PC-3 (cell line): ENCODE measurements at regions not wholly inside any gene's neighbourhood (a gene's known extent, or its start where the extent isn't known, plus 50 kb on each side); places are given as distances from the start of the nearest gene placed in this dataset.

Experiments used
- ATAC-seq: fragments of 200-7000 bp; cut with Tn5 transposase; 2 replicates; pipeline ENCODE4 v1.9.1; 2020; ENCODE audit warnings: mild to moderate bottlenecking, moderate library complexity
- BruUV-seq: library from RNA; stranded (reverse); fragments of 400-500 nt; replicated peaks from 2 replicates; lab custom pipeline; 2021; lab: Mats Ljungman, UMichigan
- CTCF ChIA-PET: fragments of 300-600 bp; sonication (Branson Sonifier 250); formaldehyde crosslinking; loops from one replicate; lab custom pipeline; 2022; ENCODE audit warnings: antibody characterized with exemption; lab: Charles Lee
- POLR2A ChIA-PET: fragments of 300-600 bp; sonication (Branson Sonifier 250); formaldehyde crosslinking; loops from one replicate; lab custom pipeline; 2022; ENCODE audit warnings: antibody characterized with exemption; ENCODE audit not compliant: unreplicated experiment; lab: Charles Lee
- DNase-seq: peaks from one replicate; pipeline ENCODE4 v3.0.0-alpha.2; 2015
- H2AFZ ChIP-seq: fragments of 300-600 bp; sonication (generic); 2 replicates; pipeline ENCODE4 v1.6.0; 2016; ENCODE audit warnings: antibody characterized with exemption, low read length
- H3F3A ChIP-seq: fragments of 300-600 bp; sonication (generic); one replicate; pipeline ENCODE4 v1.6.0; 2017; ENCODE audit warnings: antibody characterized with exemption, low read length, control low read depth, mild to moderate bottlenecking; ENCODE audit not compliant: unreplicated experiment
- H3K27ac ChIP-seq: fragments of 300-600 bp; sonication (generic); 2 replicates; pipeline ENCODE4 v1.5.1; 2016; ENCODE audit warnings: mild to moderate bottlenecking, low read length
- H3K27me3 ChIP-seq: fragments of 300-600 bp; sonication (generic); 2 replicates; pipeline ENCODE4 v1.6.1; 2016; ENCODE audit warnings: low read length, mixed read lengths
- H3K36me3 ChIP-seq: fragments of 300-600 bp; sonication (generic); 2 replicates; pipeline ENCODE4 v1.6.1; 2016; ENCODE audit warnings: low read depth, mixed run types, low read length, mixed read lengths
- H3K4me1 ChIP-seq: fragments of 300-600 bp; sonication (generic); 2 replicates; pipeline ENCODE4 v1.5.1; 2016; ENCODE audit warnings: low read length; ENCODE audit not compliant: insufficient read depth
- H3K4me2 ChIP-seq: fragments of 300-600 bp; sonication (generic); 2 replicates; pipeline ENCODE4 v1.6.0; 2016; ENCODE audit warnings: low read length
- H3K4me3 ChIP-seq: fragments of 300-600 bp; sonication (generic); 2 replicates; pipeline ENCODE4 v1.5.1; 2016; ENCODE audit warnings: mild to moderate bottlenecking, low read length, mixed read lengths
- H3K79me2 ChIP-seq: fragments of 300-600 bp; sonication (generic); 2 replicates; pipeline ENCODE4 v1.6.1; 2017; ENCODE audit warnings: low read length, mixed read lengths
- H3K9ac ChIP-seq: fragments of 300-600 bp; sonication (generic); 2 replicates; pipeline ENCODE4 v1.6.0; 2016; ENCODE audit warnings: mild to moderate bottlenecking, low read length
- H3K9me2 ChIP-seq: fragments of 300-600 bp; sonication (generic); replicated peaks from 2 replicates; pipeline ENCODE4 v1.6.1; 2016; ENCODE audit warnings: mixed run types, low read length, mixed read lengths
- H3K9me3 ChIP-seq: fragments of 300-600 bp; sonication (generic); 2 replicates; pipeline ENCODE4 v1.6.1; 2016; ENCODE audit warnings: low read length, mixed read lengths
- H4K20me1 ChIP-seq: fragments of 300-600 bp; sonication (generic); 2 replicates; pipeline ENCODE4 v1.6.1; 2016; ENCODE audit warnings: low read length, mixed read lengths
- CTCF ChIP-seq: fragments of 300-600 bp; sonication (generic); conservative IDR thresholded peaks from 2 replicates; pipeline ENCODE4 v1.5.1; 2017; ENCODE audit warnings: antibody characterized with exemption, low read depth, mild to moderate bottlenecking, low read length
- EZH2 ChIP-seq: fragments of 300-600 bp; sonication (generic); IDR thresholded peaks from one replicate; pipeline ENCODE4 v1.6.1; 2017; ENCODE audit warnings: antibody characterized with exemption, mild to moderate bottlenecking, low read length; ENCODE audit not compliant: unreplicated experiment
- EZH2phosphoT487 ChIP-seq: fragments of 300-600 bp; sonication (generic); IDR thresholded peaks from 2 replicates; pipeline ENCODE4 v1.6.1; 2018; ENCODE audit warnings: mild to moderate bottlenecking, antibody characterized with exemption, low read length, borderline replicate concordance
- intact Hi-C: fragments of 100-400 bp; cut with micrococcal nuclease; formaldehyde crosslinking; loops from 2 replicates; pipeline ENCODE4 v1.9.0; 2023

GRCh38 chr5:86885489-86886230 lies 267.9 kb downstream of the COX7C start:
- H3K36me3 ChIP-seq = no peaks in the 10 kb centered on the region
- H3K27me3 ChIP-seq = no peaks in the 10 kb centered on the region
- peaks cover 13% of the 10 kb centered on the region; the same call in 1 of the 2 replicates for H3K4me1 ChIP-seq
- no peak for DNase-seq
- H3K4me2 ChIP-seq = no peak overlapping the region
- H3K9me2 ChIP-seq = no peaks in the 10 kb centered on the region
- H3K79me2 ChIP-seq = no peaks in the 10 kb centered on the region
- no peaks in the 10 kb centered on the region for H3F3A ChIP-seq
- no peaks in the 10 kb centered on the region for H4K20me1 ChIP-seq
- H3K9me3 ChIP-seq = no peaks in the 10 kb centered on the region
- ATAC-seq = no peak
- intact Hi-C loops = no loop called here
- H3K27ac ChIP-seq = no peak overlapping the region
- no peak overlapping the region for H2AFZ ChIP-seq
- H3K9ac ChIP-seq = no peak overlapping the region
- H3K4me3 ChIP-seq = no peak overlapping the region
- BruUV-seq = no TSS peak
- POLR2A ChIA-PET = no interaction called here
- TF ChIP-seq EZH2 = no peak
- TF ChIP-seq CTCF = no peak
- no peak for TF ChIP-seq EZH2phosphoT487
- CTCF ChIA-PET = no interaction called here

GRCh38 chr5:86890375-86890774 lies 272.6 kb downstream of the COX7C start:
- Histone ChIP-seq H2AFZ (no peak overlapping the region), H4K20me1 (no peaks in the 10 kb centered on the region), H3K36me3 (no peaks in the 10 kb centered on the region), H3K9me2 (no peaks in the 10 kb centered on the region), H3K27me3 (no peaks in the 10 kb centered on the region), H3K4me2 (no peak overlapping the region), H3K27ac (no peak overlapping the region), H3K9me3 (no peaks in the 10 kb centered on the region), H3K4me1 (no peaks in the 10 kb centered on the region; the same call in 1 of the 2 replicates), H3F3A (no peaks in the 10 kb centered on the region), H3K4me3 (no peak overlapping the region), H3K79me2 (no peaks in the 10 kb centered on the region), H3K9ac (no peak overlapping the region)
- intact Hi-C loops = no loop called here
- TF ChIP-seq CTCF (no peak), EZH2phosphoT487 (no peak), EZH2 (no peak)
- DNase-seq = no peak
- no peak for ATAC-seq
- CTCF ChIA-PET = no interaction called here
- no TSS peak for BruUV-seq
- POLR2A ChIA-PET = no interaction called here

GRCh38 chr5:86894056-86894455 lies 276.3 kb downstream of the COX7C start:
- Histone ChIP-seq H2AFZ (no peak overlapping the region), H3K4me1 (no peaks in the 10 kb centered on the region; the same call in 1 of the 2 replicates), H3K4me3 (no peak overlapping the region), H3K36me3 (no peaks in the 10 kb centered on the region), H4K20me1 (no peaks in the 10 kb centered on the region), H3K9me2 (no peaks in the 10 kb centered on the region), H3K27ac (0 out of 2 replicates have a peak overlapping the region, but pooled peaks have one; percentile 5), H3F3A (no peaks in the 10 kb centered on the region), H3K79me2 (no peaks in the 10 kb centered on the region), H3K27me3 (no peaks in the 10 kb centered on the region), H3K9me3 (0 out of 2 replicates have a peak, but pooled peaks cover 4% of the 10 kb centered on the region), H3K4me2 (no peak overlapping the region), H3K9ac (no peak overlapping the region)
- CTCF ChIA-PET = no interaction called here
- BruUV-seq = no TSS peak
- ATAC-seq (peak; percentile 35), DNase-seq (peak; percentile 61)
- TF ChIP-seq EZH2 (no peak), EZH2phosphoT487 (no peak), CTCF (no peak)
- intact Hi-C loops = no loop called here
- POLR2A ChIA-PET = no interaction called here
